HG02852 (cell line): ENCODE measurements at regions not wholly inside any gene's neighbourhood (a gene's known extent, or its start where the extent isn't known, plus 50 kb on each side); places are given as distances from the start of the nearest gene placed in this dataset.
A peak's percentile ranks its signal among the peaks of the same experiment; 100 is the strongest.

Experiments used
- ATAC-seq: cut with Tn5 transposase; IDR thresholded peaks from one replicate; pipeline ENCODE4 v1.9.1; 2021; ENCODE audit warnings: mild to moderate bottlenecking, moderate library complexity; ENCODE audit not compliant: unreplicated experiment

- no peak for ATAC-seq
Observed at GRCh38 chr10:29767968-29768367, 133.2 kb upstream of the SVIL start.

GRCh38 chr10:29766753-29767152 is 132.0 kb upstream of the SVIL start:
- ATAC-seq, result no peak

GRCh38 chr10:29765330-29765729 is 130.6 kb upstream of the SVIL start:
- no peak for ATAC-seq

- ATAC-seq, result no peak
Observed at GRCh38 chr10:29763396-29763795, 128.6 kb upstream of the SVIL start.

GRCh38 chr10:29761916-29762315 is 127.1 kb upstream of the SVIL start:
- ATAC-seq, result no peak

- ATAC-seq, result no peak
Observed at GRCh38 chr10:29760138-29760900, 125.5 kb upstream of the SVIL start.

- no peak for ATAC-seq
Observed at GRCh38 chr10:29757551-29758297, 123.0 kb upstream of the SVIL start.

- no peak for ATAC-seq
Observed at GRCh38 chr10:29756451-29756850, 121.7 kb upstream of the SVIL start.

- no peak for ATAC-seq
Observed at GRCh38 chr10:29753283-29753682, 118.5 kb upstream of the SVIL start.

GRCh38 chr10:29751684-29752083 is 116.9 kb upstream of the SVIL start:
- ATAC-seq, result no peak

- ATAC-seq, result no peak
Observed at GRCh38 chr10:29751240-29751639, 116.5 kb upstream of the SVIL start.

GRCh38 chr10:29749150-29749549 is 114.4 kb upstream of the SVIL start:
- ATAC-seq, result no peak

GRCh38 chr10:29748109-29748650 is 113.4 kb upstream of the SVIL start:
- no peak for ATAC-seq

GRCh38 chr10:29746080-29746797 is 111.5 kb upstream of the SVIL start:
- no peak for ATAC-seq

- no peak for ATAC-seq
Observed at GRCh38 chr10:29740981-29741545, 106.3 kb upstream of the SVIL start.

- ATAC-seq, result no peak
Observed at GRCh38 chr10:29738341-29738740, 103.6 kb upstream of the SVIL start.

GRCh38 chr10:29737074-29737593 is 102.4 kb upstream of the SVIL start:
- no peak for ATAC-seq

GRCh38 chr10:29736366-29737073 is 101.7 kb upstream of the SVIL start:
- no peak for ATAC-seq

GRCh38 chr10:29735628-29736365 is 101.0 kb upstream of the SVIL start:
- peak; percentile 77 for ATAC-seq
